ENCODE measurements at regions not wholly inside any gene's neighbourhood (a gene's known extent, or its start where the extent isn't known, plus 50 kb on each side); places are given as distances from the start of the nearest gene placed in this dataset.

- no peak for TF ChIP-seq CTCF (IDR thresholded peaks at IDR 0.05)
- H3K27me3 Mint-ChIP-seq (ENCODE audit: unreplicated experiment): peaks cover under 1% of the 10 kb centered on the region
- no peaks in the 10 kb centered on the region for H3K4me1 Mint-ChIP-seq (ENCODE audit: unreplicated experiment)
- no peaks in the 10 kb centered on the region for H3K9me3 Mint-ChIP-seq (ENCODE audit: unreplicated experiment)
- no peak for DNase-seq (ENCODE audit: extremely low spot score, unreplicated experiment)
- no peak overlapping the region for H3K4me3 Mint-ChIP-seq (ENCODE audit: unreplicated experiment)
- no peaks in the 10 kb centered on the region for H3K36me3 Mint-ChIP-seq (ENCODE audit: unreplicated experiment)
- no peak overlapping the region for H3K27ac Mint-ChIP-seq (ENCODE audit: unreplicated experiment)
These were observed 895.4 kb upstream of the ACVR2A start for GRCh38 chr2:146949400-146949799.

GRCh38 chr2:146944601-146945000, 900.2 kb upstream of the ACVR2A start:
- Mint-ChIP-seq H3K36me3 (ENCODE audit: unreplicated experiment) (no peaks in the 10 kb centered on the region), H3K9me3 (ENCODE audit: unreplicated experiment) (no peaks in the 10 kb centered on the region), H3K27ac (ENCODE audit: unreplicated experiment) (no peak overlapping the region), H3K4me1 (ENCODE audit: unreplicated experiment) (peaks cover 7% of the 10 kb centered on the region), H3K4me3 (ENCODE audit: unreplicated experiment) (no peak overlapping the region), H3K27me3 (ENCODE audit: unreplicated experiment) (peaks cover 2% of the 10 kb centered on the region)
- no peak for DNase-seq (ENCODE audit: extremely low spot score, unreplicated experiment)
- no peak for TF ChIP-seq CTCF (IDR thresholded peaks at IDR 0.05)

GRCh38 chr2:146939991-146940685, 904.7 kb upstream of the ACVR2A start:
- no peaks in the 10 kb centered on the region for H3K36me3 Mint-ChIP-seq (ENCODE audit: unreplicated experiment)
- no peak overlapping the region for H3K4me3 Mint-ChIP-seq (ENCODE audit: unreplicated experiment)
- H3K9me3 Mint-ChIP-seq (ENCODE audit: unreplicated experiment): no peaks in the 10 kb centered on the region

GRCh38 chr2:146934921-146935320, 909.9 kb upstream of the ACVR2A start:
- H3K4me1 Mint-ChIP-seq (ENCODE audit: unreplicated experiment): peaks cover 2% of the 10 kb centered on the region

More at GRCh38 chr2:146939991-146940685, 904.7 kb upstream of the ACVR2A start:
- TF ChIP-seq CTCF (IDR thresholded peaks at IDR 0.05): no peak
- Mint-ChIP-seq H3K27me3 (ENCODE audit: unreplicated experiment) (peaks cover 5% of the 10 kb centered on the region), H3K27ac (ENCODE audit: unreplicated experiment) (no peak overlapping the region), H3K4me1 (ENCODE audit: unreplicated experiment) (peaks cover 7% of the 10 kb centered on the region)
- no peak for DNase-seq (ENCODE audit: extremely low spot score, unreplicated experiment)

GRCh38 chr2:146931109-146931508, 913.7 kb upstream of the ACVR2A start:
- peaks cover 10% of the 10 kb centered on the region for H3K27me3 Mint-ChIP-seq (ENCODE audit: unreplicated experiment)
- H3K9me3 Mint-ChIP-seq (ENCODE audit: unreplicated experiment): peaks cover 17% of the 10 kb centered on the region
- H3K27ac Mint-ChIP-seq (ENCODE audit: unreplicated experiment): no peak overlapping the region
- DNase-seq (ENCODE audit: extremely low spot score, unreplicated experiment): no peak
- TF ChIP-seq CTCF (IDR thresholded peaks at IDR 0.05): no peak
- H3K4me3 Mint-ChIP-seq (ENCODE audit: unreplicated experiment): no peak overlapping the region
- H3K36me3 Mint-ChIP-seq (ENCODE audit: unreplicated experiment): no peaks in the 10 kb centered on the region
- H3K4me1 Mint-ChIP-seq (ENCODE audit: unreplicated experiment): no peaks in the 10 kb centered on the region

More at GRCh38 chr2:146934921-146935320, 909.9 kb upstream of the ACVR2A start:
- H3K27ac Mint-ChIP-seq (ENCODE audit: unreplicated experiment): no peak overlapping the region
- H3K36me3 Mint-ChIP-seq (ENCODE audit: unreplicated experiment): no peaks in the 10 kb centered on the region
- H3K27me3 Mint-ChIP-seq (ENCODE audit: unreplicated experiment): peaks cover 3% of the 10 kb centered on the region
- no peak overlapping the region for H3K4me3 Mint-ChIP-seq (ENCODE audit: unreplicated experiment)
- H3K9me3 Mint-ChIP-seq (ENCODE audit: unreplicated experiment): peaks cover 17% of the 10 kb centered on the region
- DNase-seq (ENCODE audit: extremely low spot score, unreplicated experiment): no peak
- no peak for TF ChIP-seq CTCF (IDR thresholded peaks at IDR 0.05)

All from osteocyte (in vitro differentiated cells).